Right lung (tissue), 2 donors: ENCODE measurements at regions not wholly inside any gene's neighbourhood (a gene's known extent, or its start where the extent isn't known, plus 50 kb on each side); places are given as distances from the start of the nearest gene placed in this dataset.
"Not testable (repeated sequence)": the region's sequence is repeated elsewhere in the genome, so short reads cannot be mapped to it uniquely, and the experiment has no call there.

Experiments
- DNase-seq, 2 donors: peaks; one replicate each; pipeline ENCODE4 v3.0.0-alpha.2; 2013

DNA sequence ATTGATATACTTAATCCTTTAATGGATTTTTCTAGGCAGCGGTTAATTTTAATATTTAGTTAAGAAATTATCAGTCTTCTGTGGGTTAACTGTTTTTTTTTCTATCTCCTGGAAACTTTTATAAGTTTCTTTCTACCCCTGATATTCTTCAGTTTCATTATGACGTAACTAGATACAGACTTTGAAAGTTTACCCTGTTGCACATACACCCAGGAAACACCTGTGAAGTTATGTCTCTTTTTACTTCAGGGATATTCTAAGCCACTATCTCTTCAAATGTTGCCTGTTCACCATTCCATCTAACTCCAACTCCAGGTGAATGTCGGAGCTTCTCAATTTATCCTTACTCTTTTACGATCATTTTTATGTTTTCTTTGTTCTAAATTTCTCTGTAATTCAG is 329.0 kb downstream of the ICE1 start:
- no peak for DNase-seq

DNA sequence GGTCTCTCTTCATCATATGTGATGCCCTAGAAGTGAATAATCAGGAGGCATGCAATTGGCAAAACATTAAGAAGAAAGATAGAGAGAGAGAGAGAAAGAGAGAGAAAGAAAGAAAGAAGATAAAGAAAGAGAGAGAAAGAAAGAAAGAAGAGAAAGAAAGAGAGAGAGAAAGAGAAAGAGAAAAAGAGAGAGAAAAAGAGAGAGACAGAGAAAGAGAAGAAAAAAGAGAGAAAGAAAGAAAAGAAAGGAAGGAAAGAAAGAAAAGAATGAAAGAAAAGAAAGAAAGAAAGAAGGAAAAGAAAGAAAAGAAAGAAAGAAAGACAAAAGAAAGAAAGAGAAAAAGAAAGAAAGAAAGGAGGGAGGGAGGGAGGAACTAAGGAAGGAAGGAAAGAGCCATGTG is 318.9 kb downstream of the ICE1 start:
- DNase-seq, result no peak

GRCh38 chr5:5739490-5739945 is 317.0 kb downstream of the ICE1 start:
- DNase-seq, result no peak

DNA sequence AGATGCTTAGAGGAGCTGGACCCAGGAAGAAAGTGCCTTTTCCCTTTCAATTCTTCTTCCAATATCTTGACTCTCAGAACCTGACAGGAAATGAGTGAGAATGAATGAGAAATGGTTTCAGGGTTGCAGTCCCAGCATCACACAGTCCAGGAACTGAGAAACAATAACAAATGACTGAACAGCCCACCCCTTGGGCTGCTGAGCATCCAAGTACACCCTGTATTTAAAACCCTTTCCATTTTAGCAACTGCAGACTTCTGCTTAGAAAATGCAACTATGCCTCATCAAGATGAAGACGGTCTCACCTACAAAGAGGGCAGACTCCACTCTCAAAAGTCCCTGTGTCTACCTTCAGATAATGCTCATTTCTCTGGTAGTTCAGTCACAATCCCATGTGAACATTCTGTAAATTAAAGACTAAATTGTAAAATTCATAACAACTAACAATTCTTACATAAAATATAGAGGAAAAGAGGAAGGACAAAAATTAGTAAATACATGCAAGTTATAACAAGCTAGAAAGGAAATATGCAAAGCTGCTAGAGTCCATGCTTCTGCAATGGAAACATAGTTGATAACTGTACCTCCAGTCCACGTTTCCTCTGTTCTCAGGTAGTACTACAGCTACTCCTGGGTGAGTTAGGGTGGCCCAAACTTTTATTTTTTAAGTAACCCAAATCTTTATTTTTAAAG is 316.5 kb downstream of the ICE1 start:
- DNase-seq, result no peak

DNA sequence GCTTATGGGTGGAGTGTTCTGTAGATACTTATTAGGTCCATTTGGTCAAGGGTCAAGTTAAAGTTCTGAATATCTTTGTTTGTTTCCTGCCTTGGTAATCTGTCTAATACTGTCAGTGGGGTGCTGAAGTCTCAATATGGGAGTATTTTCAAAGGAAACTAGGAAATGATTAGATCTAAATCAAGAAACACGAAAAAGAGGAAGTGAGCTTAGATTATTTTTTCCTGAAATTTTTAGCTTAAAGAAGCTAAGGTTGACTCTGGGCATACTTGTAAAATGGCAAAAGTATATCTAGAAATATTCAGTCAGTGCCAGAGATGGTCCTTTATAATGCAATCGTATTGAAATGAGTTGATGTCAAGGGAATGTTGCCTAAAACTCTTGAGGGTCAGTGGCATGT is 313.5 kb downstream of the ICE1 start:
- DNase-seq, result no peak

- not testable (repeated sequence) for DNase-seq
These were observed 310.6 kb downstream of the ICE1 start for GRCh38 chr5:5733058-5733457.

DNA sequence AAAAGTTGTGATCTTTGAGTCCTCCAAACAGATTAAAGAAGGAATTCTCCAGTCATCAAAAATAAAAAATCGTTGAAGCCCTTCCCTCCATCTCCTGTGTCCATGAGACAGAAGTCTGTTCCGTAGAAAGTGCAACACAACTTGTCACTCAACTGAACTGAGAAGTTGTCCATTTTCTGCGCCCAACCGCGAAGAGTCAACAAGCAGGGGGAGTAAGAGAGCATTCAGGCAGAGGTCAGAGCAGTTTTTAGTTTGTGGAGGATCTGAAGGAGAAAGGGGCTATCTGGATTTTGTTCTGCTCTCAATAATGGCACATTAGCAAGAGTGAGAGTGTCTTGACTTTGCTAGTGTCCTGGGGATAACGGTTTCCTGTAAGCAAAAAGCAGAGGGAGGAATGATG is 303.9 kb downstream of the ICE1 start:
- DNase-seq, result no peak

DNA sequence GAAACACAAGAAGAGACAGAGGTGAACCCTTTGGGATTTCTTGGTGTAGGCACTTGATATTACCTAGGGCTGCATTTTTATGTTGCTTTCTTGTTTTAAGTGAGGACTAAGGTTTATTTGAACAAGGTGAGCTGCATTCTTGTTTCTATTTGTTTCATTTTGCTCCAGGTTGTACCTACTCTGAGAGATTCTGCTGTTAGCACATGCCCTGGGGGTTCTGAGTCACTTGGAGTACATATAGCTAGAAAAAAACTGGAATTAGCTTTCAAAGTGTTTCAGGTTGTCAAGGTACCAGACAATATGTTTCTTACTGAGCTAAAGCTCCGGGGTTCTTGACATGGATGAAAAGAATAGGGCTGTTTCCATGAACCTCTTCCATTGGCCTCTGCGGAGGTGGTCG is 299.4 kb downstream of the ICE1 start:
- DNase-seq, result no peak

DNA sequence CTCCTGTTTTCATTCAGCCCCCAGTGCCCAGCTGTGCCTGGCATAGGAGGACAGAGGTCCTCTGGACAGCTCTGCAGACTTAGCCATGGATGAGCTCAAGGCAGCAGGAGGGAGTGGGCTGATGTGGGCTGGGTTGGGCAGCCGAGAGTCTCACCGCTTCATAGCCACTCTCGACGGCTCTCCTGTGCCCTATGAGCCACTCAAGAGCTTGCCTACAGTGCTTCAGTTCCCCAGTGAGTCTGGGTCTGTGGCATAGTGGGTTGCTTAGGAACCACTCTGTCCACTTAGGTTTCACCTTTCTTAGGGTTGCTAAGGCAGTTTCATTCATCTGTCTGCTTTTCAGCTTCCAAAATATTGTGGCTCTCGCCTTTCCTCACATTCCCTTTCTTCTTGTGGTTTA is 296.8 kb downstream of the ICE1 start:
- no peak for DNase-seq

- DNase-seq, result no peak
These were observed 294.2 kb downstream of the ICE1 start for GRCh38 chr5:5716665-5717064.

- DNase-seq, result no peak
These were observed 289.1 kb downstream of the ICE1 start for GRCh38 chr5:5711592-5711991.

DNA sequence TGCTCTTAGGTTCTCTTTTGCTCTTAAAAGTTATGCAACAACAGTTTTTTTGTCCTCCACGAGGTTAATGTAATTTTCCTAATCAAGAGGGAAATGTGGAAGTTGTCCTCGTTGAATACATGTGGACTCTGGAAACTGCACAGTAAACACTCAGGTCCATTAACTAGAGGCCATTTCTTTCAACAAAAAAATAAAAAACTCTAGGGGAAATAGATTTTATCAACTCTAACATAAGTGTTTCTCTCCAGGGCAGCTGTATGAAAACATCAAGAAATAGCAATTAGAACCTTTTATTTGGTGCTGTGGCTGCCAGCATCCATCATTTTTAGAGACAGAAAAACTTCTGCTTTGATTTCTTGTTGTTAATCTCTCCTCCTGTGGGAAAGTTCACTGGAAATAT is 288.6 kb downstream of the ICE1 start:
- DNase-seq, result no peak

DNA sequence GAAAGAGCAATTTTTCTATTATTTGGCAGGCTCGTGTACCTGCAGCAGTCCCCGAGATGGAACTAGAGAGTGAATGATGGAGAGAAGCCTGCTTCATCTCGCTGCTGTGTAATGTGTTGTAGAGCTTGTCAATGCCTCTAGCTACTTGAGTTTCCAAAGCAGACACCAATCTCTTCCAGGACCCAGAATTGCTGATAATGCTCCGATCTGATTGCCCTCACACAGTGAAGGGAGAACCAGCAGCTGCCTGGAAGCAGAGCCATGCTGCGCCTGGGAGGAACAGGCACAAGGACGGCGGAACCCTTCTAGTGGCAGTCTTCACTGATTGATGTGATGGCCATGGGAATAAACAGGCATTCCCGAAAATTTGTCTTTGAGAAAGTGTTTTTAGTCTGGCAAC is 288.0 kb downstream of the ICE1 start:
- DNase-seq, result no peak

- DNase-seq, result no peak
These were observed 286.0 kb downstream of the ICE1 start for GRCh38 chr5:5708367-5708919.

DNA sequence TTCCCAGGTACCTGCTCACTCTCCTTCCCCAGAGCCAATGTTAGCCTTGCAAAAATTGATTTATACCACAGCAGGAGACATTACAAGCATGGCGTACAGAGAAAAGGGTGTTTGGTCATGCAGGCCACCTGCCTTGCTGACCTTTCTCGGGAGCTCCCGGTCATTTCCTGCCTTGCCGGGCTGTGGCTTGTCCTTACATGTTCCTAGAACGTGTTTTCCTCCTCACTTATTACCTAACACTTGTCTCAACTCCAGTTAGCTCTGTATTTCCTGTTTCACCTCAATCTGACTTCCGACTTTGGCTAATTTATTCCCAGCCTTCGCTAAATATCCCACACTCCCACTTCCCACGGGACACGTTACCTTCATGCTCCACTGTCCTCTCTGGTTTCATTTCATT is 282.5 kb downstream of the ICE1 start:
- no peak for DNase-seq

DNA sequence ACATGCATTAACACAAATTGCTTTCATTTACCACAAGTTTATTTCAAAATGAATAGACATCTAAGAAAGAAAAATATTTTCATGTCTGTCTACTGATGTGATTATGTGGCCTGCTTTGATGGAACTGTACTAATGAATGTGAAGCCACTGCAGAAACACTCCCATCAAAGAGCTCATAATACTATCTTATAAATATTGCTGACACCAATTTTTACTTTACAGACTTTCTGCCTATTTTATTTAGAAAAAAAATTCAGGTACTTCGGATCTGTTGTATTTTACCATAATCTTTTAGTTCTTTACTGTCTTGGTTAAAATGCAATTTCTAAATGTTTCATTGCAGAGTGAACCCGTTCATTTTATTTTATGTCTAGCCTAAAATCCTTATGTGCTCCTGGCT is 281.9 kb downstream of the ICE1 start:
- no peak for DNase-seq

GRCh38 chr5:5702934-5703333 is 280.5 kb downstream of the ICE1 start:
- DNase-seq, result no peak

DNA sequence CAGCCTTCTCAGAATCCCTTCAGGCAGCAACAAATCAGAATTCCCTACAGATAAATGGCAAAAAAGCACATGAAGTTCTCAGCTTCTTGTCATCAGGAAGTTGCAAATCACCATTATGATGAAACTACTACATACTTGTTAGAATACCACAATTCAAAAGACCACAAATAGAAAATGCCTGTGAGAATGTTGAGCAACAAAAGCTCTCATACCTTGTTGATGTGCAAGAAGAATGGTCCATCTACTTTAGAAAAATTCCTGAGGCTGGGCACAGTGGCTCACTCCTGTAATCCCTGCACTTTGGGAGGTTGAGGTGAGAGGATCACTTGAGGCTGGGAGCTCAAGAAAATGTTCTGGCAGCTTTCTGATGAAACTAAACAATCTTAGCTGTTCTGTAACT is 278.1 kb downstream of the ICE1 start:
- no peak for DNase-seq

- DNase-seq, result no peak
These were observed 276.6 kb downstream of the ICE1 start for GRCh38 chr5:5699062-5699461.

DNA sequence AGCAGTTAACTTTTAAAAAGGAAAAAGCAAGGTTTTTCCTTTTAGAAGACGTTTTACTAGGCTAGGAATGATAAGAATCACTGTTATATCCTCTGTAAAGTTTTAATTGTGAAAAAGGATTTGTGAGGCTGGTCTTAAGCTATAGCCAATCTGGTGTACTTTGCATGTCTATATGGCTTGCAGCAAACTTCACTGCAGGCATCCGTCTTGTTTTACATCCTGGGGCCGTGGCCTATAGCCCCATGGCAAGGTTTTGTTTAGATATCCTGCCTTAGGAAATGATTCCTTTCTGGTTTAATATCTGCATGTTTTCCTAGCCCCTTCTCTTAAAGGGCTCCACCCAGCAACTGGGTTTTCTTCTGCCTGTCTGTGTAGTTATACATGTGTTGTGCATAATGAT is 272.8 kb downstream of the ICE1 start:
- no peak for DNase-seq

GRCh38 chr5:5688925-5689310 is 266.4 kb downstream of the ICE1 start:
- no peak for DNase-seq

GRCh38 chr5:5688194-5688924 is 265.9 kb downstream of the ICE1 start:
- no peak for DNase-seq

GRCh38 chr5:5687113-5687512 is 264.6 kb downstream of the ICE1 start:
- DNase-seq, result no peak

GRCh38 chr5:5686356-5686755 is 263.9 kb downstream of the ICE1 start:
- DNase-seq, result no peak
